ENCODE measurements at regions not wholly inside any gene's neighbourhood (a gene's known extent, or its start where the extent isn't known, plus 50 kb on each side); places are given as distances from the start of the nearest gene placed in this dataset.

GRCh38 chr12:65557438-65558181, 266.7 kb upstream of the HMGA2 start:
- FAIRE-seq: no peak
- Histone ChIP-seq H3K9ac (ENCODE audit: low read length in 3 of 3) (no peak overlapping the region), H3K36me3 (ENCODE audit: control insufficient read depth in 2 of 3, insufficient read depth in 3 of 3, low read length in 3 of 3) (no peaks in the 10 kb centered on the region), H3K27ac (ENCODE audit: low read depth in 2 of 2, low read length in 2 of 2) (no peak overlapping the region), H3K27me3 (ENCODE audit: control insufficient read depth, insufficient read depth, low read length) (no peaks in the 10 kb centered on the region), H3K4me3 (ENCODE audit: low read length in 3 of 3) (no peak overlapping the region), H3K9me3 (ENCODE audit: control insufficient read depth in 2 of 3, insufficient read depth in 1 of 3, low read length in 3 of 3) (no peaks in the 10 kb centered on the region), H3K4me1 (ENCODE audit: control insufficient read depth in 2 of 3, insufficient read depth in 2 of 3, low read depth in 1 of 3, low read length in 3 of 3) (no peaks in the 10 kb centered on the region)
- DNase-seq: no peak
- no peak for TF ChIP-seq CTCF (IDR thresholded peaks at IDR 0.05; ENCODE audit: borderline replicate concordance, extremely low read depth, insufficient read depth)
- intact Hi-C loops (cut with DNase I): no loop called here

DNA sequence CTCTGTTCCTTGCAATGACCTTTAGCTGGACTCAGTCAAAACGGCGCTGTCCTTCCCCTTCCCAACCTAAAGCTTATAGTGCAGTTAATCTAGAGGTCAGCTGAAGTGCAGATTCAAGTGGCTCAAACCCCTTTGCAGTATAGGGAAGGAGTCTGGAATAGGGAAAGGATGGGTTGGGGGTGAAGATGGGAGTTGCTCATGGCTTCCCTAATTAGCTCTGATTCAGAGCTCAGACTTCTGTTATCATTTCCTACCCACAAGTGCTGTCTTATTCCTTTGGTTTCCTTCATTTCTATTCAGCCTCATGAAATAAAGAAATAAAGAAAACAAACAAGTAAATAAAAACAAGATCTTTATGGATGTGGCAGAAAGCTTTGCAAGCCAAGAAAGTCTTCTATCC, 264.0 kb upstream of the HMGA2 start:
- Histone ChIP-seq H3K4me3 (ENCODE audit: low read length in 3 of 3) (no peak overlapping the region), H3K27me3 (ENCODE audit: control insufficient read depth, insufficient read depth, low read length) (no peaks in the 10 kb centered on the region), H3K9ac (ENCODE audit: low read length in 3 of 3) (no peak overlapping the region), H3K9me3 (ENCODE audit: control insufficient read depth in 2 of 3, insufficient read depth in 1 of 3, low read length in 3 of 3) (no peaks in the 10 kb centered on the region), H3K27ac (ENCODE audit: low read depth in 2 of 2, low read length in 2 of 2) (no peak overlapping the region), H3K36me3 (ENCODE audit: control insufficient read depth in 2 of 3, insufficient read depth in 3 of 3, low read length in 3 of 3) (no peaks in the 10 kb centered on the region), H3K4me1 (ENCODE audit: control insufficient read depth in 2 of 3, insufficient read depth in 2 of 3, low read depth in 1 of 3, low read length in 3 of 3) (no peaks in the 10 kb centered on the region)
- intact Hi-C loops (cut with DNase I): no loop called here
- FAIRE-seq: no peak
- DNase-seq: no peak
- TF ChIP-seq CTCF (IDR thresholded peaks at IDR 0.05; ENCODE audit: borderline replicate concordance, extremely low read depth, insufficient read depth): no peak

GRCh38 chr12:65561798-65562382, 262.4 kb upstream of the HMGA2 start:
- Histone ChIP-seq H3K9me3 (ENCODE audit: control insufficient read depth in 2 of 3, insufficient read depth in 1 of 3, low read length in 3 of 3) (no peaks in the 10 kb centered on the region), H3K36me3 (ENCODE audit: control insufficient read depth in 2 of 3, insufficient read depth in 3 of 3, low read length in 3 of 3) (no peaks in the 10 kb centered on the region), H3K9ac (ENCODE audit: low read length in 3 of 3) (no peak overlapping the region), H3K4me1 (ENCODE audit: control insufficient read depth in 2 of 3, insufficient read depth in 2 of 3, low read depth in 1 of 3, low read length in 3 of 3) (no peaks in the 10 kb centered on the region), H3K27ac (ENCODE audit: low read depth in 2 of 2, low read length in 2 of 2) (no peak overlapping the region), H3K4me3 (ENCODE audit: low read length in 3 of 3) (no peak overlapping the region), H3K27me3 (ENCODE audit: control insufficient read depth, insufficient read depth, low read length) (no peaks in the 10 kb centered on the region)
- no peak for FAIRE-seq
- TF ChIP-seq CTCF (IDR thresholded peaks at IDR 0.05; ENCODE audit: borderline replicate concordance, extremely low read depth, insufficient read depth): no peak
- no peak for DNase-seq
- intact Hi-C loops (cut with DNase I): no loop called here
